ENCODE measurements at regions not wholly inside any gene's neighbourhood (a gene's known extent, or its start where the extent isn't known, plus 50 kb on each side); places are given as distances from the start of the nearest gene placed in this dataset.

DNA sequence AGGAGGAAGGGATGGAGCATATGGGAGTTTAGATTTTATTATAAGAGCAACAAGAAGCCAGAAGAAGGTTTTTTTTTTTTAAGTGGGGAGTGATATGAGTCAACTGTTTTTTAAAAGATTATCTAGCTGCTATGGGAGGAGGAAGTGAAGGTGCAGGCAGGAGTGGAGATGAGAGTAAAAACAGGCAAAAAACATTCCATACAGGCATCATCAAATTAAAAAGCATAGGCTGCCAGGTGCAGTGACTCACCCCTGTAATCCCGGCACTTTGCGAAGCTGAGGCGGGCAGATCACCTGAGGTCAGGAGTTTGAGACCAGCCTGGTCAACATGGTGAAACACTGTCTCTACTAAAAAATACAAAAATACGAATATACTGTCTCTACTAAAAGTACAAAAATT, 368.4 kb upstream of the MTNR1B start:
- ChIA-PET CTCF (no interaction called here), POLR2A (no interaction called here)
- Histone ChIP-seq H3K4me3 (no peak overlapping the region), H3K27ac (no peak overlapping the region), H3K4me2 (no peak overlapping the region), H3K9me3 (no peaks in the 10 kb centered on the region), H3K4me1 (no peaks in the 10 kb centered on the region)
- FAIRE-seq (no peak), DNase-seq (ENCODE audit: low read depth in 1 of 2, low spot score in 1 of 2) (no peak), ATAC-seq (no peak)
- TF ChIP-seq EHF (CRISPR knock-in tag; IDR thresholded peaks at IDR 0.05) (no peak), POLR2A (IDR thresholded peaks at IDR 0.05; ENCODE audit: low read length) (no peak), SREBF2 (IDR thresholded peaks at IDR 0.05) (no peak), NPAS2 (CRISPR knock-in tag; IDR thresholded peaks at IDR 0.05; ENCODE audit: borderline replicate concordance) (no peak), ZSCAN20 (CRISPR knock-in tag; IDR thresholded peaks at IDR 0.05) (no peak), ZC3H11A (IDR thresholded peaks at IDR 0.05) (no peak)
- TF ChIP-seq, protein P1, sequence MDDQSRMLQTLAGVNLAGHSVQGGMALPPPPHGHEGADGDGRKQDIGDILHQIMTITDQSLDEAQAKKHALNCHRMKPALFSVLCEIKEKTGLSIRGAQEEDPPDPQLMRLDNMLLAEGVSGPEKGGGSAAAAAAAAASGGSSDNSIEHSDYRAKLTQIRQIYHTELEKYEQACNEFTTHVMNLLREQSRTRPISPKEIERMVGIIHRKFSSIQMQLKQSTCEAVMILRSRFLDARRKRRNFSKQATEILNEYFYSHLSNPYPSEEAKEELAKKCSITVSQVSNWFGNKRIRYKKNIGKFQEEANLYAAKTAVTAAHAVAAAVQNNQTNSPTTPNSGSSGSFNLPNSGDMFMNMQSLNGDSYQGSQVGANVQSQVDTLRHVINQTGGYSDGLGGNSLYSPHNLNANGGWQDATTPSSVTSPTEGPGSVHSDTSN (IDR thresholded peaks at IDR 0.05), result no peak
- TF ChIP-seq, protein P2, sequence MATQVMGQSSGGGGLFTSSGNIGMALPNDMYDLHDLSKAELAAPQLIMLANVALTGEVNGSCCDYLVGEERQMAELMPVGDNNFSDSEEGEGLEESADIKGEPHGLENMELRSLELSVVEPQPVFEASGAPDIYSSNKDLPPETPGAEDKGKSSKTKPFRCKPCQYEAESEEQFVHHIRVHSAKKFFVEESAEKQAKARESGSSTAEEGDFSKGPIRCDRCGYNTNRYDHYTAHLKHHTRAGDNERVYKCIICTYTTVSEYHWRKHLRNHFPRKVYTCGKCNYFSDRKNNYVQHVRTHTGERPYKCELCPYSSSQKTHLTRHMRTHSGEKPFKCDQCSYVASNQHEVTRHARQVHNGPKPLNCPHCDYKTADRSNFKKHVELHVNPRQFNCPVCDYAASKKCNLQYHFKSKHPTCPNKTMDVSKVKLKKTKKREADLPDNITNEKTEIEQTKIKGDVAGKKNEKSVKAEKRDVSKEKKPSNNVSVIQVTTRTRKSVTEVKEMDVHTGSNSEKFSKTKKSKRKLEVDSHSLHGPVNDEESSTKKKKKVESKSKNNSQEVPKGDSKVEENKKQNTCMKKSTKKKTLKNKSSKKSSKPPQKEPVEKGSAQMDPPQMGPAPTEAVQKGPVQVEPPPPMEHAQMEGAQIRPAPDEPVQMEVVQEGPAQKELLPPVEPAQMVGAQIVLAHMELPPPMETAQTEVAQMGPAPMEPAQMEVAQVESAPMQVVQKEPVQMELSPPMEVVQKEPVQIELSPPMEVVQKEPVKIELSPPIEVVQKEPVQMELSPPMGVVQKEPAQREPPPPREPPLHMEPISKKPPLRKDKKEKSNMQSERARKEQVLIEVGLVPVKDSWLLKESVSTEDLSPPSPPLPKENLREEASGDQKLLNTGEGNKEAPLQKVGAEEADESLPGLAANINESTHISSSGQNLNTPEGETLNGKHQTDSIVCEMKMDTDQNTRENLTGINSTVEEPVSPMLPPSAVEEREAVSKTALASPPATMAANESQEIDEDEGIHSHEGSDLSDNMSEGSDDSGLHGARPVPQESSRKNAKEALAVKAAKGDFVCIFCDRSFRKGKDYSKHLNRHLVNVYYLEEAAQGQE (IDR thresholded peaks at IDR 0.05), result no peak
- TF ChIP-seq, protein P3, sequence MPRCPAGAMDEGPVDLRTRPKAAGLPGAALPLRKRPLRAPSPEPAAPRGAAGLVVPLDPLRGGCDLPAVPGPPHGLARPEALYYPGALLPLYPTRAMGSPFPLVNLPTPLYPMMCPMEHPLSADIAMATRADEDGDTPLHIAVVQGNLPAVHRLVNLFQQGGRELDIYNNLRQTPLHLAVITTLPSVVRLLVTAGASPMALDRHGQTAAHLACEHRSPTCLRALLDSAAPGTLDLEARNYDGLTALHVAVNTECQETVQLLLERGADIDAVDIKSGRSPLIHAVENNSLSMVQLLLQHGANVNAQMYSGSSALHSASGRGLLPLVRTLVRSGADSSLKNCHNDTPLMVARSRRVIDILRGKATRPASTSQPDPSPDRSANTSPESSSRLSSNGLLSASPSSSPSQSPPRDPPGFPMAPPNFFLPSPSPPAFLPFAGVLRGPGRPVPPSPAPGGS (IDR thresholded peaks at IDR 0.05), result no peak
- TF ChIP-seq, protein P4, sequence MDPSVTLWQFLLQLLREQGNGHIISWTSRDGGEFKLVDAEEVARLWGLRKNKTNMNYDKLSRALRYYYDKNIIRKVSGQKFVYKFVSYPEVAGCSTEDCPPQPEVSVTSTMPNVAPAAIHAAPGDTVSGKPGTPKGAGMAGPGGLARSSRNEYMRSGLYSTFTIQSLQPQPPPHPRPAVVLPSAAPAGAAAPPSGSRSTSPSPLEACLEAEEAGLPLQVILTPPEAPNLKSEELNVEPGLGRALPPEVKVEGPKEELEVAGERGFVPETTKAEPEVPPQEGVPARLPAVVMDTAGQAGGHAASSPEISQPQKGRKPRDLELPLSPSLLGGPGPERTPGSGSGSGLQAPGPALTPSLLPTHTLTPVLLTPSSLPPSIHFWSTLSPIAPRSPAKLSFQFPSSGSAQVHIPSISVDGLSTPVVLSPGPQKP (IDR thresholded peaks at IDR 0.05; ENCODE audit: low read depth, low read length), result no peak
- WGBS (ENCODE audit: missing lambda C conversion rate), result 61% methylated on average over 4 of the region's 4 CpGs

DNA sequence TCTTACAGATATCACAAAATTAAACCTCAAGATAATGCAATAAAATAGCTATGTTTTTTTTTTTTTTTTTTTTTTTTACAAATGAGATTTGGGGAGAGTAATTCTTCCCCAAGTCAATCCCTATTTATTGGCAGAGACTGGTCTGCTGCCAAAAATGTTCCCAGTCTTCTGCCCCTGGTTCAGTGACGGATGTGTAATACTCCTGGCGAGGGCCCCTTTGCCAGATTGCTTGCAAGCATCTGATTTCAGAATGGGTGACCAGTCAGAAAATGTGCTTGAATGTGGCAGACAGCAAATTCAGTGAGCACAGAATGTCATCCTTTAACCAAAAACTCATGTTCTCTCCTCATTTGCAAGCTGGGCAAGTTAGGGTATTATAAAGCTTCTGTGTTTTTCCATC, 363.8 kb upstream of the MTNR1B start:
- no peak overlapping the region for H3K4me2 ChIP-seq
- ATAC-seq, result no peak
- ChIA-PET POLR2A (no interaction called here), CTCF (interaction anchor here (0.6 to 1.2 kb wide), 2 partner anchors 16 to 629 kb away, joined by 3 to 4 read pairs; no protein-coding TSS in a partner anchor)
- H3K4me1 ChIP-seq, result no peaks in the 10 kb centered on the region
- 60% methylated on average over 2 of the region's 2 CpGs for WGBS (ENCODE audit: missing lambda C conversion rate)
- FAIRE-seq, result no peak
- TF ChIP-seq, protein P5, sequence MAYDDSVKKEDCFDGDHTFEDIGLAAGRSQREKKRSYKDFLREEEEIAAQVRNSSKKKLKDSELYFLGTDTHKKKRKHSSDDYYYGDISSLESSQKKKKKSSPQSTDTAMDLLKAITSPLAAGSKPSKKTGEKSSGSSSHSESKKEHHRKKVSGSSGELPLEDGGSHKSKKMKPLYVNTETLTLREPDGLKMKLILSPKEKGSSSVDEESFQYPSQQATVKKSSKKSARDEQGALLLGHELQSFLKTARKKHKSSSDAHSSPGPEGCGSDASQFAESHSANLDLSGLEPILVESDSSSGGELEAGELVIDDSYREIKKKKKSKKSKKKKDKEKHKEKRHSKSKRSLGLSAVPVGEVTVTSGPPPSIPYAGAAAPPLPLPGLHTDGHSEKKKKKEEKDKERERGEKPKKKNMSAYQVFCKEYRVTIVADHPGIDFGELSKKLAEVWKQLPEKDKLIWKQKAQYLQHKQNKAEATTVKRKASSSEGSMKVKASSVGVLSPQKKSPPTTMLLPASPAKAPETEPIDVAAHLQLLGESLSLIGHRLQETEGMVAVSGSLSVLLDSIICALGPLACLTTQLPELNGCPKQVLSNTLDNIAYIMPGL (CRISPR knock-in tag; IDR thresholded peaks at IDR 0.05; ENCODE audit: borderline replicate concordance), result no peak
- TF ChIP-seq EHF (CRISPR knock-in tag; IDR thresholded peaks at IDR 0.05) (no peak), HOXB5 (CRISPR knock-in tag; IDR thresholded peaks at IDR 0.05) (no peak), RCOR1 (IDR thresholded peaks at IDR 0.05; ENCODE audit: low read depth, low read length) (no peak)
- H3K27ac ChIP-seq, result no peak overlapping the region
- no peak for DNase-seq (ENCODE audit: low read depth in 1 of 2, low spot score in 1 of 2)
- no peaks in the 10 kb centered on the region for H3K9me3 ChIP-seq
- no peak overlapping the region for H3K4me3 ChIP-seq
